Nucleus accumbens (tissue), 56 donors: ENCODE measurements at regions not wholly inside any gene's neighbourhood (a gene's known extent, or its start where the extent isn't known, plus 50 kb on each side); places are given as distances from the start of the nearest gene placed in this dataset.
A peak's percentile ranks its signal among the peaks of the same experiment; 100 is the strongest.
"Not testable (repeated sequence)": the region's sequence is repeated elsewhere in the genome, so short reads cannot be mapped to it uniquely, and the experiment has no call there.

Experiments
- DNase-seq, 56 donors: peaks; one replicate each; lab custom pipeline; 2025; lab: John Stamatoyannopoulos, UW

- DNase-seq, result no peak
Observed at GRCh38 chr1:67525053-67525760, 95.0 kb upstream of the SERBP1 start.

- no peak for DNase-seq
Observed at GRCh38 chr1:67528141-67528540, 97.9 kb upstream of the SERBP1 start.

GRCh38 chr1:67530071-67530470 is 99.9 kb upstream of the SERBP1 start:
- DNase-seq, result no peak

GRCh38 chr1:67532452-67533216 is 102.4 kb upstream of the SERBP1 start:
- peak in 18 of 56 donors; percentile 1 to 56 (median 8) for DNase-seq

- no peak for DNase-seq
Observed at GRCh38 chr1:67534627-67535065, 104.4 kb upstream of the SERBP1 start.

- DNase-seq, result peak in 32 of 56 donors; percentile 2 to 72 (median 32)
Observed at GRCh38 chr1:67535474-67535873, 105.3 kb upstream of the SERBP1 start.

GRCh38 chr1:67536957-67537666 is 106.9 kb upstream of the SERBP1 start:
- peak in 30 of 56 donors; percentile 2 to 76 (median 35) for DNase-seq

GRCh38 chr1:67537667-67538018 is 107.4 kb upstream of the SERBP1 start:
- peak in 7 of 56 donors; percentile 2 to 42 (median 19) for DNase-seq

GRCh38 chr1:67540025-67540732 is 110.0 kb upstream of the SERBP1 start:
- DNase-seq, result no peak

- DNase-seq, result no peak
Observed at GRCh38 chr1:67540733-67541125, 110.5 kb upstream of the SERBP1 start.

- DNase-seq, result no peak
Observed at GRCh38 chr1:67542747-67543146, 112.5 kb upstream of the SERBP1 start.

- no peak for DNase-seq
Observed at GRCh38 chr1:67544921-67545320, 114.7 kb upstream of the SERBP1 start.

GRCh38 chr1:67545364-67545763 is 115.2 kb upstream of the SERBP1 start:
- DNase-seq, result no peak

GRCh38 chr1:67551375-67551774 is 121.2 kb upstream of the SERBP1 start:
- DNase-seq, result no peak

GRCh38 chr1:67552336-67552759 is 122.1 kb upstream of the SERBP1 start:
- DNase-seq, result no peak

GRCh38 chr1:67554204-67554603 is 124.0 kb upstream of the SERBP1 start:
- not testable (repeated sequence) for DNase-seq

GRCh38 chr1:67555461-67556296 is 125.5 kb upstream of the SERBP1 start:
- peak in 12 of 56 donors; percentile 7 to 37 (median 18) for DNase-seq

- DNase-seq, result no peak
Observed at GRCh38 chr1:67556297-67556900, 126.2 kb upstream of the SERBP1 start.
